ENCODE measurements at regions not wholly inside any gene's neighbourhood (a gene's known extent, or its start where the extent isn't known, plus 50 kb on each side); places are given as distances from the start of the nearest gene placed in this dataset.

GRCh38 chr10:44245601-44245938 is 139.3 kb downstream of the CXCL12 start:
- ChIA-PET RAD21 (ENCODE audit: low non-redundant PET in 1 of 2, low total read pairs in 2 of 2, uncharacterized antibody in 2 of 2, unreplicated experiment in 2 of 2) (no interaction called here), POLR2A (no interaction called here), CTCF (no interaction called here)
- Histone ChIP-seq H3K9me3 (ENCODE audit: control insufficient read depth in 1 of 2, insufficient read depth in 1 of 2, low read depth in 1 of 2, low read length in 2 of 2) (no peaks in the 10 kb centered on the region), H3K36me3 (ENCODE audit: control insufficient read depth in 1 of 2, insufficient read depth in 2 of 2, low read length in 2 of 2) (no peaks in the 10 kb centered on the region), H3K27me3 (ENCODE audit: insufficient read depth, low read length) (peaks cover 7% of the 10 kb centered on the region), H3K4me2 (ENCODE audit: low read length) (no peak overlapping the region), H3K4me1 (ENCODE audit: control insufficient read depth in 1 of 2, insufficient read depth in 2 of 2, low read length in 2 of 2) (no peaks in the 10 kb centered on the region), H3K9me2 (ENCODE audit: insufficient read depth) (no peaks in the 10 kb centered on the region), H3K27ac (ENCODE audit: low read depth, low read length) (no peak overlapping the region), H2AFZ (ENCODE audit: low read depth, low read length, poor library complexity, severe bottlenecking) (no peak overlapping the region), H3K79me2 (ENCODE audit: insufficient read depth, low read length) (no peaks in the 10 kb centered on the region), H4K20me1 (ENCODE audit: insufficient read depth) (no peaks in the 10 kb centered on the region), H3K4me3 (replicated peaks in 1 of 2; ENCODE audit: low read depth in 1 of 2, low read length in 2 of 2) (no peak overlapping the region), H3K9ac (ENCODE audit: low read length) (no peak overlapping the region)
- no peak for ATAC-seq
- intact Hi-C loops (cut with micrococcal nuclease), result no loop called here
- BruUV-seq (replicated peaks), result no TSS peak
- DNase-seq (ENCODE audit: low read depth, low spot score), result no peak
- TF ChIP-seq ZNF274 (IDR thresholded peaks at IDR 0.05; ENCODE audit: low read depth, low read length), result no peak

GRCh38 chr10:44244745-44245600 is 139.9 kb downstream of the CXCL12 start:
- H3K9me2 ChIP-seq (ENCODE audit: insufficient read depth), result no peaks in the 10 kb centered on the region
- POLR2A ChIA-PET, result no interaction called here
- no peak overlapping the region for H2AFZ ChIP-seq (ENCODE audit: low read depth, low read length, poor library complexity, severe bottlenecking)
- H3K9me3 ChIP-seq (ENCODE audit: control insufficient read depth in 1 of 2, insufficient read depth in 1 of 2, low read depth in 1 of 2, low read length in 2 of 2), result no peaks in the 10 kb centered on the region
- no peak overlapping the region for H3K27ac ChIP-seq (ENCODE audit: low read depth, low read length)
- TF ChIP-seq ZBTB33 (IDR thresholded peaks at IDR 0.05; ENCODE audit: extremely low read depth, insufficient replicate concordance, low read length) (no peak), RAD21 (IDR thresholded peaks at IDR 0.05; ENCODE audit: low read depth) (no peak), CBX3 (IDR thresholded peaks at IDR 0.05; ENCODE audit: low read depth) (no peak), ZFX (IDR thresholded peaks at IDR 0.05) (no peak), ATF3 (IDR thresholded peaks at IDR 0.05) (no peak), SP1 (IDR thresholded peaks at IDR 0.05; ENCODE audit: low read depth) (no peak), TCF7L2 (IDR thresholded peaks at IDR 0.05; ENCODE audit: borderline replicate concordance, extremely low read depth, insufficient read depth, insufficient read length) (no peak), FOSL1 (IDR thresholded peaks at IDR 0.05; ENCODE audit: low read depth) (no peak), ELF1 (IDR thresholded peaks at IDR 0.05; ENCODE audit: borderline replicate concordance, low read depth) (no peak)
- no peaks in the 10 kb centered on the region for H3K36me3 ChIP-seq (ENCODE audit: control insufficient read depth in 1 of 2, insufficient read depth in 2 of 2, low read length in 2 of 2)
- intact Hi-C loops (cut with micrococcal nuclease), result no loop called here
- H3K4me2 ChIP-seq (ENCODE audit: low read length), result no peak overlapping the region
- no peaks in the 10 kb centered on the region for H3K79me2 ChIP-seq (ENCODE audit: insufficient read depth, low read length)
- no peaks in the 10 kb centered on the region for H3K4me1 ChIP-seq (ENCODE audit: control insufficient read depth in 1 of 2, insufficient read depth in 2 of 2, low read length in 2 of 2)
- H3K9ac ChIP-seq (ENCODE audit: low read length), result no peak overlapping the region
- H3K27me3 ChIP-seq (ENCODE audit: insufficient read depth, low read length), result peaks cover 7% of the 10 kb centered on the region
- no peak overlapping the region for H3K4me3 ChIP-seq (replicated peaks in 1 of 2; ENCODE audit: low read depth in 1 of 2, low read length in 2 of 2)
- ATAC-seq, result no peak
- RAD21 ChIA-PET (ENCODE audit: low non-redundant PET in 1 of 2, low total read pairs in 2 of 2, uncharacterized antibody in 2 of 2, unreplicated experiment in 2 of 2), result no interaction called here
- BruUV-seq (replicated peaks), result no TSS peak
- H4K20me1 ChIP-seq (ENCODE audit: insufficient read depth), result no peaks in the 10 kb centered on the region
- DNase-seq (ENCODE audit: low read depth, low spot score), result no peak
- CTCF ChIA-PET, result no interaction called here

Measured in HCT116 (cell line).